ENCODE measurements at regions not wholly inside any gene's neighbourhood (a gene's known extent, or its start where the extent isn't known, plus 50 kb on each side); places are given as distances from the start of the nearest gene placed in this dataset.

DNA sequence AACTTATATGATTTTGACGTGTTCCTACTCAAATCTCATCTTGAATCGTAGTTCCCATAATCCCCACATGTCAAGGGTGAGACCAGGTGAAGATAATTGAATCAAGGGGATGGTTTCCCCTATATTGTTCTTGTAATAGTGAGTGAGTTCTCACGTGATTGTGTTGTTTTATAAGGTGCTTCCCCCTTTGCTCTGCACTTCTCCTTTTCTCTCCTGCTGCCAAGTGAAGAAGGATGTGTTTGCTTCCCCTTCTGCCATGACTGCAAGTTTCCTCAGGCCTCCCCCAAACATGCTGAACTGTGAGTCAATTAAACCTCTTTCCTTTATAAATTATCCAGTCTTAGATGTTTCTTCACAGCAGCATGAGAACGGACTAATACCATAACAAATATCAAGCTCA is 83.2 kb downstream of the MANEA start:
- POLR2A ChIA-PET: no interaction called here
- CTCF ChIA-PET: no interaction called here
- no peak overlapping the region for H3K4me3 ChIP-seq (ENCODE audit: low read length)

DNA sequence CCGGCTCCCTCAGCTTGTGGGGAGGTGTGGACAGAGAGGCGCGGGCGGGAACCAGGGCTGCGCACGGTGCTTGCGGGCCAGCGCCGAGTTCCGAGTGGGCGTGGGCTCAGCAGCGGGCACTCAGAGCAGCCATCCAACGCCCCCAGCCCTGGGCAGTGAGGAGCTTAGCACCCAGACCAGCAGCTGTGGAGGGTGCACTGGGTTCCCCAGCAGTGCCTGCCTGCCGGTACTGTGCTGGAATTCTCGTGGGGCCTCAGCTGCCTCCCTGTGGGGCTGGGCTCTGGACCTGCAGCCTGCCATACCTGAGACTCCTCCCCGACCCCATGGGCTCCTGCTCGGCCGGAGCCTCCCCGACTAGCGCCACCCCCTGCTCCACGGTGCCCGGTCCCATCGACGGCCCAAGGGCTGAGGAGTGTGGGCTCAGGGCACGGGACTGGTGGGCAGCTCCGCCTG is 92.7 kb downstream of the MANEA start:
- Mint-ChIP-seq H3K27me3 (peaks cover 2 to 3% of the 10 kb centered on the region in 2 donors), H3K4me1 (no peaks in the 10 kb centered on the region), H3K27ac (no peak overlapping the region), H3K36me3 (no peaks in the 10 kb centered on the region), H3K9me3 (no peaks in the 10 kb centered on the region), H3K4me3 (no peak overlapping the region)
- H3K27ac ChIP-seq (ENCODE audit: low read depth, low read length): no peak overlapping the region
- CTCF ChIA-PET: no interaction called here
- POLR2A ChIA-PET: no interaction called here
- no peaks in the 10 kb centered on the region for H3K9me3 ChIP-seq (ENCODE audit: low read length)
- H3K4me1 ChIP-seq (ENCODE audit: insufficient read depth, low read length): no peaks in the 10 kb centered on the region
- no peaks in the 10 kb centered on the region for H3K27me3 ChIP-seq (ENCODE audit: insufficient read depth, low read length, poor library complexity, severe bottlenecking)
- no peak overlapping the region for H3K4me3 ChIP-seq (ENCODE audit: low read length)
- H3K36me3 ChIP-seq (ENCODE audit: insufficient read depth, low read length): no peaks in the 10 kb centered on the region
- no peak for DNase-seq

More for the DNA sequence above, 83.2 kb downstream of the MANEA start:
- Histone ChIP-seq H3K27me3 (ENCODE audit: insufficient read depth, low read length, poor library complexity, severe bottlenecking) (no peaks in the 10 kb centered on the region), H3K9me3 (ENCODE audit: low read length) (no peaks in the 10 kb centered on the region), H3K27ac (ENCODE audit: low read depth, low read length) (no peak overlapping the region), H3K4me1 (ENCODE audit: insufficient read depth, low read length) (no peaks in the 10 kb centered on the region), H3K36me3 (ENCODE audit: insufficient read depth, low read length) (no peaks in the 10 kb centered on the region)
- no peaks in the 10 kb centered on the region for H3K4me1 Mint-ChIP-seq
- H3K27ac Mint-ChIP-seq: no peak overlapping the region
- DNase-seq: no peak
- H3K4me3 Mint-ChIP-seq: no peak overlapping the region
- H3K9me3 Mint-ChIP-seq: no peaks in the 10 kb centered on the region
- H3K27me3 Mint-ChIP-seq: peaks cover 3 to 4% of the 10 kb centered on the region in 2 donors
- H3K36me3 Mint-ChIP-seq: no peaks in the 10 kb centered on the region

DNA sequence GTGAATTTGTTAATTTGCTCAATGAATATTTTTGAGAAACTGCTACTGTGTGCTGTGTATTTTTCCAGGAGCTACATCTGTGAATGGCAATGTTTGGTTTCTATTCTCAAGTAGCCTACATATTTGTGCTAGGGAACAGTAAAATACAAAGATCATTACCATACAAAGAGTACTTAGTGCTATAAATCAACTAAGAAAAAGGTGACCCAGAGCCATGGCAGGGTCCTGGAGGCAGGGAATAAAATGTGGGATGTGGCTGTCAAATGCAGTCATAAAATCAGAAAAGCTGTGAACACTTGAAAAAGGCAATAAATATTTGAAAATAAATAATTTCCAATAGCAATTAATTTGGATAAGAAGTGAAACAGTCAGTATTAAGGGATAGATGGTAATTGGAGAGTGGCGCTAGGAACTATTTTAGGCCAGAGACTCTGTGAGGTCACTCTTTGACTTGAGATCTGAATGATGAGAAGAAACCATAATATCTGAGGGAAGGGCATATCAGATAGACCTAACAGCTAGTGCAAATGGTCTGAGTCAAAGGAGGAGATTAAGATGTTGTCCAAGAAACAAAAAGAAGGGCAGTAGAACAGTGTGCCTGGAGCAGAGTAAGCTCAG is 98.8 kb downstream of the MANEA start:
- Histone ChIP-seq H3K36me3 (ENCODE audit: insufficient read depth, low read length) (no peaks in the 10 kb centered on the region), H3K4me1 (ENCODE audit: insufficient read depth, low read length) (no peaks in the 10 kb centered on the region), H3K27me3 (ENCODE audit: insufficient read depth, low read length, poor library complexity, severe bottlenecking) (no peaks in the 10 kb centered on the region), H3K4me3 (ENCODE audit: low read length) (no peak overlapping the region), H3K9me3 (ENCODE audit: low read length) (no peaks in the 10 kb centered on the region), H3K27ac (ENCODE audit: low read depth, low read length) (no peak overlapping the region)
- H3K9me3 Mint-ChIP-seq: no peaks in the 10 kb centered on the region
- POLR2A ChIA-PET: no interaction called here
- H3K4me3 Mint-ChIP-seq: no peak overlapping the region
- H3K27ac Mint-ChIP-seq: no peak overlapping the region
- no peaks in the 10 kb centered on the region for H3K4me1 Mint-ChIP-seq
- no peak for DNase-seq
- H3K27me3 Mint-ChIP-seq: peaks cover 2 to 6% of the 10 kb centered on the region in 2 donors
- H3K36me3 Mint-ChIP-seq: no peaks in the 10 kb centered on the region
- CTCF ChIA-PET: no interaction called here

DNA sequence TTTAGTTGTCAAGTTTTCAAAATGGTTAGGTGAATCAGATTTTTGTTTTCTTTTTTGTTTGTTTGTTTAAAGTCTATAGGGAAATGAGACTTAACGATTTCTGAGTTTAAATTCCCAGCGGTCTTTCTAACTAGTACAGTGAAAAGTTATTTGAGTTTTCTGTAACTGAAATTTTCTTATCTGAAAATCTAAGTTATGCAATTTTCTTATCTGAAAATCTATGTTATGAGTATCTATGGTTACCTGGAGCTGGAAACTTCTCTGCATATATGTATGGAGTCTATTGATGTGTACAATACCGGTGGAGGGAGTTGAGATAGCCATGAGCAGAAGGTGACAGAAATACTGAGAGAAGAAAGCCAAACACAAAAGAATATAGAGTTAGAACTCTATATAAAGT is 102.6 kb downstream of the MANEA start:
- H3K9me3 Mint-ChIP-seq: no peaks in the 10 kb centered on the region
- H3K27me3 ChIP-seq (ENCODE audit: insufficient read depth, low read length, poor library complexity, severe bottlenecking): no peaks in the 10 kb centered on the region
- H3K9me3 ChIP-seq (ENCODE audit: low read length): no peaks in the 10 kb centered on the region
- no peaks in the 10 kb centered on the region for H3K36me3 ChIP-seq (ENCODE audit: insufficient read depth, low read length)
- no peaks in the 10 kb centered on the region for H3K4me1 ChIP-seq (ENCODE audit: insufficient read depth, low read length)
- POLR2A ChIA-PET: no interaction called here
- peaks cover under 1 to 4% of the 10 kb centered on the region in 2 donors for H3K27me3 Mint-ChIP-seq
- no peak for DNase-seq
- no peak overlapping the region for H3K4me3 ChIP-seq (ENCODE audit: low read length)
- no peak overlapping the region for H3K27ac ChIP-seq (ENCODE audit: low read depth, low read length)
- no peak overlapping the region for H3K27ac Mint-ChIP-seq
- no peak overlapping the region for H3K4me3 Mint-ChIP-seq
- no peaks in the 10 kb centered on the region for H3K36me3 Mint-ChIP-seq
- H3K4me1 Mint-ChIP-seq: no peaks in the 10 kb centered on the region
- CTCF ChIA-PET: no interaction called here

DNA sequence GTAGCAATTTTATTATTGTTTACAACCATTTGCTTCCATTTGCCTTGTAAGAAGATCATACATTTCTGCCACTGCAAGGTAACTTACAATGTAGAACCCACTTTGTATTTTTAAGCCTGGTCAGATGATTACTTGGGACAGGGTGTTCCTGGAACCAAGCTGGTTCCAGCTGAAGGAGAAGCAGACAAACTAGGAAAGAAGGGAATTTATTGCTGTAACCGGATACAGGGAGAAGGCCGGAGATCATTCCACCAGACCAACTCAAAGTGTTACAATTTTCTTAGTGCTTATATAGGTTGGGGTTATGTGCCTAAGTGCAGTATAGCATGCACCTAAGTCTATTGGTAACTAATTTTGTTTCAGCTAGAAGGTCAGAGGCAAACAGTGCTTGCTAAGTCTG is 104.4 kb downstream of the MANEA start:
- Mint-ChIP-seq H3K4me3 (no peak overlapping the region), H3K4me1 (no peaks in the 10 kb centered on the region), H3K9me3 (no peaks in the 10 kb centered on the region), H3K27me3 (peaks cover 0 to 3% of the 10 kb centered on the region in 2 donors), H3K27ac (no peak overlapping the region), H3K36me3 (no peaks in the 10 kb centered on the region)
- POLR2A ChIA-PET: no interaction called here
- CTCF ChIA-PET: no interaction called here
- Histone ChIP-seq H3K27me3 (ENCODE audit: insufficient read depth, low read length, poor library complexity, severe bottlenecking) (no peaks in the 10 kb centered on the region), H3K9me3 (ENCODE audit: low read length) (no peaks in the 10 kb centered on the region), H3K4me1 (ENCODE audit: insufficient read depth, low read length) (no peaks in the 10 kb centered on the region), H3K36me3 (ENCODE audit: insufficient read depth, low read length) (no peaks in the 10 kb centered on the region), H3K27ac (ENCODE audit: low read depth, low read length) (no peak overlapping the region), H3K4me3 (ENCODE audit: low read length) (no peak overlapping the region)
- DNase-seq: no peak

DNA sequence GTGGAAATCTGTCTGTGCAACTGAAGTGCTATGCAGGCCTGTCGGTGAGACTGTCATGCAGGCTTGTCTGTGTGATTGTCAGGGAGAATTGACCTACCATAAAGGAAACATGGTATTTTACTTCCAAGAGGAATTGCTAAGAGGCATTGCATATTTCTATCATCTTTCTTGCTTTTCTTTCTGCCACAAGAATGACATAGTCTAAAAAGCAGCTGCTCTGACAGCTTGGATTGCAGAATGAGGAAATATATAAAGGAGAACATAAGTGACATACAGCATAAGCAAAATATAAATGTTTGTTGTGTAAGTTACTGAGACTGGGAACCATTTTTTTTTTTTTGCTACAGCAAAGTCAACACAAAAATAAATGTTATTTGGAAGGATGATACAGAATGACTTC is 105.1 kb downstream of the MANEA start:
- no peak overlapping the region for H3K27ac ChIP-seq (ENCODE audit: low read depth, low read length)
- no peaks in the 10 kb centered on the region for H3K4me1 ChIP-seq (ENCODE audit: insufficient read depth, low read length)
- H3K9me3 Mint-ChIP-seq: no peaks in the 10 kb centered on the region
- H3K36me3 Mint-ChIP-seq: no peaks in the 10 kb centered on the region
- POLR2A ChIA-PET: no interaction called here
- H3K27me3 Mint-ChIP-seq: peaks cover 0 to 3% of the 10 kb centered on the region in 2 donors
- no peaks in the 10 kb centered on the region for H3K27me3 ChIP-seq (ENCODE audit: insufficient read depth, low read length, poor library complexity, severe bottlenecking)
- no peaks in the 10 kb centered on the region for H3K36me3 ChIP-seq (ENCODE audit: insufficient read depth, low read length)
- H3K4me1 Mint-ChIP-seq: no peaks in the 10 kb centered on the region
- no peak overlapping the region for H3K27ac Mint-ChIP-seq
- CTCF ChIA-PET: no interaction called here
- no peak overlapping the region for H3K4me3 Mint-ChIP-seq
- DNase-seq: no peak
- H3K9me3 ChIP-seq (ENCODE audit: low read length): no peaks in the 10 kb centered on the region
- H3K4me3 ChIP-seq (ENCODE audit: low read length): no peak overlapping the region

DNA sequence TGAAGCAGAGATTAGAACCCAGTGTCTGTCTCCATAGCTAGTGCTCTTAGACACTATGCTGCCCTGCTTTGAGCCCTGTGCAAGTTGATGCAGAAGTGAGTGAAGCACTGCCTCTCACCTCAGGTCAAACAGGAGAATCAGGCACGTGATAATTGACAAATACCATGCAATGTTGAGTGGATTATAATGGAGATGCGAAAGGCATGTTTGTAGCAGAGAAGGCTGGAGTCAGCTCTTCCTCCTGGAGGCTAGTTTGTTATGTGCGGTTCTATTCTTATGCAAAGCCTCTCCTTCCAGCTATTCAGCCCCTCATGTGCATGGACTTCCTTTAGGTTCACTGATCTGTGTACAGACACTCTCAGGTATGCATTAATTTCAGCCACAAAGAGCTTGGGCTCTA is 108.5 kb downstream of the MANEA start:
- Mint-ChIP-seq H3K36me3 (no peaks in the 10 kb centered on the region), H3K27me3 (no peaks in the 10 kb centered on the region), H3K4me3 (no peak overlapping the region), H3K27ac (no peak overlapping the region), H3K9me3 (no peaks in the 10 kb centered on the region), H3K4me1 (peaks cover 0 to 5% (median 2%) of the 10 kb centered on the region in 3 donors)
- Histone ChIP-seq H3K36me3 (ENCODE audit: insufficient read depth, low read length) (no peaks in the 10 kb centered on the region), H3K4me3 (ENCODE audit: low read length) (no peak overlapping the region), H3K9me3 (ENCODE audit: low read length) (no peaks in the 10 kb centered on the region), H3K27ac (ENCODE audit: low read depth, low read length) (no peak overlapping the region), H3K4me1 (ENCODE audit: insufficient read depth, low read length) (no peaks in the 10 kb centered on the region), H3K27me3 (ENCODE audit: insufficient read depth, low read length, poor library complexity, severe bottlenecking) (no peaks in the 10 kb centered on the region)
- POLR2A ChIA-PET: no interaction called here
- CTCF ChIA-PET: no interaction called here
- no peak for DNase-seq

DNA sequence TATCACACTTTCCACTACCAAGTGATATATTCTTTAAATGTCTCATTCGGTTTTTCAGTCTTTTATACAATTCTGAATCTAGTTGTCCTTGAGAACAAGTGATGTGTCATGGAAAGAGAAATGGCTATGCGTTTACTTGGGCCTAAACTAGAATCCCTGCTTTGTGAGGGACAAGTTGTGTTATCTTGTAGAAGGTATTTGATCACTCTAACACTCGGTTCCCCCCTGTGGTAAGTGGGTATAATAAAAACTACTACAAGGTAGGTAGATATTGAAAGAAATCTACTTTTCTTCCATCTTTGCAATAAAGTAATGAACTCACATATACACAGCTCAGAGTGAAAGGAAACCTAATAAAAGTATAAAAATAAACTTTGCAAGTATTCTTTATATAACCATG is 108.9 kb downstream of the MANEA start:
- Histone ChIP-seq H3K4me1 (ENCODE audit: insufficient read depth, low read length) (no peaks in the 10 kb centered on the region), H3K36me3 (ENCODE audit: insufficient read depth, low read length) (no peaks in the 10 kb centered on the region), H3K27ac (ENCODE audit: low read depth, low read length) (no peak overlapping the region), H3K4me3 (ENCODE audit: low read length) (no peak overlapping the region), H3K27me3 (ENCODE audit: insufficient read depth, low read length, poor library complexity, severe bottlenecking) (no peaks in the 10 kb centered on the region), H3K9me3 (ENCODE audit: low read length) (no peaks in the 10 kb centered on the region)
- H3K9me3 Mint-ChIP-seq: no peaks in the 10 kb centered on the region
- POLR2A ChIA-PET: no interaction called here
- no peaks in the 10 kb centered on the region for H3K27me3 Mint-ChIP-seq
- H3K4me3 Mint-ChIP-seq: no peak overlapping the region
- no peak for DNase-seq
- CTCF ChIA-PET: no interaction called here
- no peaks in the 10 kb centered on the region for H3K36me3 Mint-ChIP-seq
- peaks cover 0 to 10% (median 5%) of the 10 kb centered on the region in 3 donors for H3K4me1 Mint-ChIP-seq
- H3K27ac Mint-ChIP-seq: no peak overlapping the region

DNA sequence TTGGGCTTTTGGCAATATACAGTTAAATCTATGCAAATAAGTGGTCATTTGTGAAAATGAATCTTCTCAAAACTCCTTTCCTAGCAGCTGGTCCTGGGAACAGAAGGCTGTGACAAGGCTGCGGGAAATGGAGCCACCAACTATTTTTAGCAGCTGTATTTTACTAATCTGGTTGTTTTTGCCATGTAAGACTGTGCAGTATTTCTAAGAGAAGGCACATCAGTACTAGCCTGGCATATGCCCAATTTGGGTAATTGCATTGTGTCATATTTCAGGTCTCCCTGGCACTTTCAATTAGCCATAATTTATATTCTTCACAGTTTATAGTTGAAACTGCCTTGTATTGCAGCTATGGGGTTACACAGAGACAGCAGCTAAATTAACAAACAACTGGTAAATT is 109.6 kb downstream of the MANEA start:
- POLR2A ChIA-PET: no interaction called here
- H3K27ac Mint-ChIP-seq: no peak overlapping the region
- H3K4me1 Mint-ChIP-seq: peaks cover 0 to 12% (median 5%) of the 10 kb centered on the region in 3 donors
- Histone ChIP-seq H3K36me3 (ENCODE audit: insufficient read depth, low read length) (no peaks in the 10 kb centered on the region), H3K4me3 (ENCODE audit: low read length) (no peak overlapping the region), H3K4me1 (ENCODE audit: insufficient read depth, low read length) (no peaks in the 10 kb centered on the region), H3K27me3 (ENCODE audit: insufficient read depth, low read length, poor library complexity, severe bottlenecking) (no peaks in the 10 kb centered on the region), H3K27ac (ENCODE audit: low read depth, low read length) (no peak overlapping the region), H3K9me3 (ENCODE audit: low read length) (no peaks in the 10 kb centered on the region)
- no peaks in the 10 kb centered on the region for H3K27me3 Mint-ChIP-seq
- no peak for DNase-seq
- H3K9me3 Mint-ChIP-seq: no peaks in the 10 kb centered on the region
- CTCF ChIA-PET: no interaction called here
- H3K4me3 Mint-ChIP-seq: no peak overlapping the region
- H3K36me3 Mint-ChIP-seq: no peaks in the 10 kb centered on the region

All from CD8-positive, alpha-beta memory T cell (primary cell).